GM18505 (cell line): ENCODE measurements at regions not wholly inside any gene's neighbourhood (a gene's known extent, or its start where the extent isn't known, plus 50 kb on each side); places are given as distances from the start of the nearest gene placed in this dataset.
"Not testable (repeated sequence)": the region's sequence is repeated elsewhere in the genome, so short reads cannot be mapped to it uniquely, and the experiment has no call there.

Experiments used
- ATAC-seq: cut with Tn5 transposase; IDR thresholded peaks from one replicate; pipeline ENCODE4 v1.9.1; 2021; ENCODE audit not compliant: unreplicated experiment
- POLR2A ChIP-seq: IDR thresholded peaks from 4 replicates; pipeline ENCODE4 v1.6.1; 2011; ENCODE audit warnings: borderline replicate concordance; ENCODE audit not compliant: insufficient read depth, insufficient read length; ENCODE audit errors: extremely low read depth

- no peak for ATAC-seq
- no peak for TF ChIP-seq POLR2A
These were observed 72.0 kb upstream of the CCND2 start for GRCh38 chr12:4201333-4202100.

DNA sequence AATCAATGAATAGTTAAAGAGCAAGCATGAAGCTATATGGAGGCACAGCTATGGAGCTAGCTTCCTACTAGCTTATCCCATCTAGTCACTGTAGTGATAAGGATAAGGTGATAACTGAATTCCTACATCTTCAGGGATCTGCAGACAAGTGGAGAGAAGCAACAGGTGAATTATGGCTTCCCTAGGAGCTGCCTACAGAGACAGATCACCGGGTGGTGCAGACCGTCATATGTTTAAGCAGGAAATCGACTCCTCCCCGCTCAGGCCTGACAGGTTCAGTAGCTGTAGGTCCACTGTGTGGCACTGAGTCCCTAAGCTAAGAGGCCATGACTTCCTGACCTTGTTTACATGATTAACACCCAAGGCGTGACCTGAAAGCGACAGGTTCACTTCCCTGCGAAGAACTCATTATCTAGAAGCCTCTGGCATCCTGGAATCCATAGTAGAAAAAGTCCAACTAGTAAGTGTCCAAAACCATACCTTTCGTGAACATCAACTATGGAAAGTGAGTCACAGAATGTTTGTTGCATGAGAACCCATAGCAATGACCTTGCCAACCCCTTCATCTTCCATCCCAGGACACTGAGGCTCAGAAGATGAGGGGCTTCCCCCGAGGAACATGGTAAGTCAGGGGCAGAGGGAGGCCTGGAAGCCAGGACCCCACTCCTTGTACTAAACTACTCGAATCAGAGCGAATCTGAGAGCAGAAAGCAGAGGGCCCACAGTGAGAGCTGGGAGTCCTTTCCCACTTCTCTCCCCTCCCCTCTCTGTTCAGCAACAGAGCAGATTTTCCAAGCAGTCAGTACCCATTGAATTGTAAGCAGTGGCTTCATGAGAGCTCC lies 75.4 kb upstream of the CCND2 start:
- TF ChIP-seq POLR2A = no peak
- ATAC-seq = no peak

GRCh38 chr12:4196805-4197420 lies 76.6 kb upstream of the CCND2 start:
- ATAC-seq = no peak
- no peak for TF ChIP-seq POLR2A

DNA sequence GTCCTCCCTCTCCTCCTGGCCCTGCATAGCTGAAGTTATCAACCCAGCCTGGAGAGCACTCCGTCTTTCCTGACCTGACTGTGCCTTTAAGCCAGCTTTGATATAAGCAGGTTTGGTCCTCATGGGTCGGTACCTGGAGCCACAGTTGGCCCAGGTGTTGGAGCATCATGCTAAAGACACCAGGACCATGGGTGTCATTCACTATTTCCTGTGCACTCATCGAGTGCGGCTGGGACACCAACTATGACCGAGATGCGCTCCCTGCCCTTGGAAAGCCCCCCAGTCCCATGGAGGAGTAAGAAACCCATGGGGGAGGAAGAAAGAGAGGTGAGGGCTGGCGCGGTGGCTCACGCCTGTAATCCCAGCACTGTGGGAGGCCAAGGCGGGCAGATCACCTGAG lies 78.9 kb upstream of the CCND2 start:
- ATAC-seq = no peak
- no peak for TF ChIP-seq POLR2A

DNA sequence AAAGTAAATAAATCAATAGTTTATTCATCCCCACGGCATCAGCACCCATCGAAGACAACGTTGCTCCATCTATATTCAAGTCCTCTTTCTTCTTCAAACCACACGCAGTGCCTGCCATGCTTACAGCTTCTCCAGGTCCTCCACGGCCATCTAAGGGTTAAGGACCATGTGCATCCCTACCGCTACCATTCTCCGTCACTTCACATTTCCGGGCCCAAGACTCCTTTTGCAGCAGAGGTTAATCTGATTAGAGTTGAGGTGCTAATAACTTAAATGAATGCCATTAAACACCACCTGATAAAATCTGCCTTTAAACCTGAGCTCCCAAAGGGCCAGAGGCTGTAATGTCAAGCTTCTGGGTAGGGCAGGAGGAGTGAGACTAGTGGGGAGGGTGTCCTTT lies 79.7 kb upstream of the CCND2 start:
- no peak for ATAC-seq
- TF ChIP-seq POLR2A = no peak

DNA sequence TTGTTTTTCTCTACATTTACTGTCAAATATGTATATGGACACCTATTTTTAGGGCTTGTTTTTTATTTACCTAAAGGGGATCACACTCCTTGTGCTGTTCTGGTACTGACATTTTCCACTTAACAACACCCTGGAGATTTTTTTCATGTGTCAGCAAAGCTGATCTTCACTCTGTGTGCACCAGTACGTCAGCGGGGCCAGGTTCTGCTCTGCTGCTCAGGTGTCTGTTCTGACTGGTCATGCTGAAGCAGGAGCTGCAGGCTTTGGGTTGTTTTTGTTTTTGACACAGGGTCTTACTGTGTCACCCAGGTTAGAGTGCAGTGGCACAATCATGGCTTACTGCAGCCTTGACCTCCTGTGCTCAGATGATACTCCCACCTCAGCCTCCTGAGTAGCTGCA lies 81.9 kb upstream of the CCND2 start:
- no peak for ATAC-seq
- no peak for TF ChIP-seq POLR2A

- TF ChIP-seq POLR2A = no peak
- no peak for ATAC-seq
These were observed 82.4 kb upstream of the CCND2 start for GRCh38 chr12:4191149-4191548.

DNA sequence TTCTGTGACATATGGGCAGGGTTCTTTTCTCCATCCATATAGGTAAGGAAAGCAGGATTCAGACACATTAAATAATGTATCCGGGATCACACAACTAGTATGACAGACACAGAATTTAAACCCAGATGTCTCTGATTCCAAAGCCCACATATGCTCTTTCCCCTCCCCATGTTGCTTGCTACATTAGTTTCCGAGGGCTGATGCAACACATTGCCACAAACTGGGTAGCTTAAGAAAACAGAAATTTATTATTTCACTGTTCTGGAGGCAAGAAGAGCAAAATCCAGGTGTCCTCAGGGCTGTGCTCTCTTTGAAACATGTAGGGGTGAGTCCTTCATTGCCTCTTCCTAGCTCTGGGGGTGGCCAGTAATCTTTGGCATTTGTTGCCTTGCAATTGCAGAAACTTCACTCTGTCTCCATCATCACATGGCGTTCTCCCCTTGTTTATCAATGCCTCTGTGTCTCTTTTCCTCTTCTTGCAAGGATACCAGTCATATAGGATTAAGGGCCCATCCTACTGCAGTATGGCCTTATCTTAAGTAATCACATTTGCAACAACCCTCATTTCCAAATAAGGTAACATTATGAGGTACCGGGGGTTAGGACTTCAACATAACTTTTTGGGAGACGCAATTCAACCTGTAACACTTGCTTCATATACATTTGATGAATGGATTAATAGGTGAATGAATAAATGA lies 83.0 kb upstream of the CCND2 start:
- ATAC-seq = no peak
- no peak for TF ChIP-seq POLR2A

DNA sequence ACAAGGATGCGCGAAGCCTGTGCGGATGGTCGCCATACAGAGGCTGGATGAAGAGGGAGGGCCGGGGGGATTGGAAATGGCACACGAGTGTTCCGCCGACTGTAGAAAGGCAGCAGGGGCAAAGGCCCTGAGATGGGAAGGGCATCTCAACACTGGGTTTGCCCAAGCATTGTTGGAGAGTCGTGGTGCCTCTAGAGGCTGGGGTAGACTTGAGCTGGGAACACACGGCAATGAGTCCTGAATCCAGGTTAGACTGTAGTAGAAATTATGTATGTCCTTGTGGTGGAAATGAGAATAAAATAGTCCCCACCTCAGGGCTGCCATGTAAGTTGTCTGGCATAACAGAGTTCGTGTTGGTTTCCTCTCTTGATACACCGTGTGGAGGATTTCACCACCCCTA lies 83.8 kb upstream of the CCND2 start:
- ATAC-seq = no peak
- no peak for TF ChIP-seq POLR2A

DNA sequence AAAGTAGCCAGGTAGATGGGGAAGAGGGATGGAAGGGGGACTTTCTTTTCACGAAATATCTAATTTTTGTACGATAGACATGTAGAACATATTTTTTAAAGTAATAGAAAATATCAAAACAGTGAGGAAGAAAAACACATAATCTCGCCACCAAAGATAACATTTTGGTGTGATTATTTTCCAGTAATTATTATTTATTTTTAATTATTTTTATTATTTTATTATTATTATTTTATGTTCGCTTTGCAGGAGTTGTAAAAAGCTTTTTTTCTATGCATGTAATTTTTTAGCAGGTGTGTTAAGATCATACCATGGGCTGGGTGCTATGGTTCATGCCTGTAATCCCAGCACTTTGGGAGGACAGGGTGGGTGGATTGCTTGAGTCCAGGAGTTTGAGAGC lies 85.6 kb upstream of the CCND2 start:
- no peak for TF ChIP-seq POLR2A
- no peak for ATAC-seq

- not testable (repeated sequence) for ATAC-seq
These were observed 86.2 kb upstream of the CCND2 start for GRCh38 chr12:4187315-4187714.

DNA sequence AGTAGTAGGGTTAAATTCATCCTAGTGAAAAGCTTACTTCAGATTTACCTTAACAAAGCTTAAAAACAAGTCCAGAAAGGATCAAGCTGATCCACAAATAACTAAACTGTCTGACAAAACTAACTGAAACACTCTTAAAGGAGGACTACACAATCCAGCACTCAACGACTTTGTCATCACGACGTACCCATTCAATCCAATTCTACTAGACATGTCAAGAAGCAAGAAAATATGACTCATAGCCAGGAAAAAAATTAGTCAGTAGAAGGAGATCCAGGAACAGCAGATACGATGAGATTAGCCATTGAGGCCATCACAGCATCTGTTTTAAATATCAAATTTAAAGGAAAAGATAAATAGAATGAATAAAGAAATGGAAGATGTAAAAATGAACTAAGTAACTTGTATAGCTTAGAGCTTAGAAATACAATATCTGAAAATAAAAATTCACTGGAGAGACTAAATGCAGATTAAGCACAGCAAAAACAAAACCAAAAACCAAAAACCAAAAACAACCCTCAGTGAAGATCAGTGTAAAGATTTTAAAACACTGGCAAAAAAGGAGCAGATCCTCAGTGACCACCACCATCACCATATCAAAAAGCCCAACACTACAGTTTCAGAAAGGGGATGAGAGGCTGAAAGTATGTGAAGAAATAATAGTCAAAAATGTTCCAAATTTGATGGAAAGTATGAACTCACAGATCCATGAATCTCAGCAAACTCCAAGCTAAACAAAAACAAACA lies 95.0 kb upstream of the CCND2 start:
- no peak for ATAC-seq
- no peak for TF ChIP-seq POLR2A

DNA sequence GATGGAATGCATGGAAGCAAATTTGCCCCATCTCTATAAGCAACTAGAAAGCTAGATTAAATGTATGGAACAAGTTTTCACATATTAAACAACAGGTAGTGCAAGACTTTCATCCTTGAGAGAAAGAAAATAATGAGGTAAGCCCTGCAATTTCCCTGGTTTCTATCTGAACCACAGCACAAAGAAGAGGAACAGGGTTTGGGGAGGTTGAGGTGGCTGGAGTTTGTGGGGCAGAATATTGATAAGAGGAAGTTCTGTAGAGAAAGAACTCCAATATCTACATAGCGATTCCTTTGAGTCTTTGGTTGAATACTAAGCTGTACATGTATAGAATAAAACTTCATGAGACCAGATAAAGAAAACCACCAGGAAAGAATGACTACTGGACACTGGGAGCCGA lies 96.3 kb upstream of the CCND2 start:
- no peak for ATAC-seq
- no peak for TF ChIP-seq POLR2A

GRCh38 chr12:4176168-4176567 lies 97.4 kb upstream of the CCND2 start:
- ATAC-seq = no peak
- TF ChIP-seq POLR2A = no peak
